ENCODE measurements at regions not wholly inside any gene's neighbourhood (a gene's known extent, or its start where the extent isn't known, plus 50 kb on each side); places are given as distances from the start of the nearest gene placed in this dataset.

GRCh38 chr12:111233786-111234185 is 135.1 kb downstream of the PHETA1 start:
- TF ChIP-seq SMAD4 (CRISPR knock-in tag; IDR thresholded peaks at IDR 0.05) (no peak), ZSCAN18 (CRISPR knock-in tag; IDR thresholded peaks at IDR 0.05) (no peak), CTCF (IDR thresholded peaks at IDR 0.05) (no peak), ZNF121 (CRISPR knock-in tag; IDR thresholded peaks at IDR 0.05) (no peak), PRDM15 (CRISPR knock-in tag; IDR thresholded peaks at IDR 0.05) (no peak), ETV6 (CRISPR knock-in tag; IDR thresholded peaks at IDR 0.05) (no peak), CBFB (CRISPR knock-in tag; IDR thresholded peaks at IDR 0.05; ENCODE audit: low read depth) (no peak), IRF1 (CRISPR knock-in tag; IDR thresholded peaks at IDR 0.05) (no peak), CREB1 (CRISPR knock-in tag; IDR thresholded peaks at IDR 0.05) (no peak), KAT7 (CRISPR knock-in tag; IDR thresholded peaks at IDR 0.05; ENCODE audit: borderline replicate concordance) (no peak), ZNF423 (CRISPR knock-in tag; IDR thresholded peaks at IDR 0.05) (no peak), NR2C2 (CRISPR knock-in tag; IDR thresholded peaks at IDR 0.05) (no peak)
